NOMO-1 (cell line): ENCODE measurements at regions not wholly inside any gene's neighbourhood (a gene's known extent, or its start where the extent isn't known, plus 50 kb on each side); places are given as distances from the start of the nearest gene placed in this dataset.

Experiments used
- DNase-seq, 2 experiments: peaks; one replicate each; lab custom pipeline; 2025; ENCODE audit not compliant: unreplicated experiment in 2 of 2; lab: John Stamatoyannopoulos, UW

DNA sequence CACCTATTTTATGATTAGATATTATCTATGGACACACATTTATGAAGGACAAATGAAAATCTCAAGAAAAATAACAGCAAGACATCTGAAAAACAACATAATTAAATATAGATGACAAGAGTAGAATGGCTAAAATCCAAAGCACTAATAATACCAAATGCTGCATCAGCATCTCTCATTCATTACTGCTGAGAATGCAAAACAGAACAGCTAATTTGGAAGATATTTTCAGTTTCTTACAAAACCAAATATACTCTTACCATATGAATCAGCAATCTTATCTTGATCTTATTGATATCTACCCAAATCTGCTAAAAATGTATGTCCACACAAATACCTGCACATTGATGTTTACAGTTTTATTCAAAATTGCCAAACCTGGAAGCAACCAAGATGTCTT, 829.1 kb upstream of the MIR17HG start:
- no peak for DNase-seq

DNA sequence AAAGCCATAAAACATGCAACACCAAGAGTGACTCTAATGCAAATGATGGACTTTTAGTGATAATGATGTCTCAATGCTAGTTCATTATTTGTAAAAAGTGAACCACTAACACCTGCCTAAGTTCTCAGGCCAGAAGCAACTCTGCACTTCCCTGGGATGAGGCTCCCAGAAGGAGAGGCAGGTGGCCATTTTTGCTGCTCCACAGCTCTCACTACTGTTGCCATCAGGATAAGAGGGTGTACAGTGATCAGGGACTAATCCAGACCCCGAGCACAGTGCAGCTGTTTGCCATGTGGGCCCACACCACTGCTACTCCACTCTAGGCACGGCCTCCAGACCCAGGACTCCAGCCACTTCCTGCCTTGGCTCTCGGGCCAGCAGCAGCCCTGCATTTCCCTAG, 828.3 kb upstream of the MIR17HG start:
- DNase-seq: no peak

DNA sequence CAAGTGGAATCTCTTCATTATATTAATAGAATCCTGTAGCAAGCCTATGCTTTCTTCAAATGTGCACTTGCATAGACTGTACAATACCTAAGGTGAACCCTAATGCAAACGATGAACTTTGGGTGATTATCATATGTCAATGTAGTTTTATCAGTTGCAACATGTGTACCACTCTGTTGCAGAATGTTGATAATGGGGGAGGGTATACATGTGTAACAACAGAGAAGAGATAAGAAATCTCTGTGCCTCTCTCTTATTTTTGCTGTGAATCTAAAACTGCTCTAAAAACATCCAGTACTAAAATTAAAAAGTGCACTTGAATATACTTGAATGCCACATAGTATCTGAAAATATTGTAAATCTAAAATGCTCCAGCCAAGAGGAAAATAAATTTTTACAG, 820.8 kb upstream of the MIR17HG start:
- no peak for DNase-seq

DNA sequence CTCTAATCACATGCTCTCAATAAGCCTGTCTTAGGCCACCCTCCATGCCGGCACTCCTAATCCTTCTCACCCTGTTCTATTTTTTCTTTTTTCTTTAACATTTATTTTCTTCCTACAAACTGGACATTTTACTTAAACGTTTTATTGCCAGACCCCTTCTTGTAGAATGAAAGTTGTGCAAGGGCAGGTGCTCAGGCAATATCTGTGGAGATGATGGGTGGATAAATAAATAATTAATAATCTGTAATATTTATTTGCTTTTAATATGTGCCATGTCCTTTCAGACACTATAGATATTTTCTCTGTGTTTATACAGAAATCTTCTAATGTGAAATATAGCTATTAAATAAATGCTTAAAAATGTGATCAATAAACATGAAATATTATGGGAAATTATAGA, 815.7 kb upstream of the MIR17HG start:
- no peak for DNase-seq

DNA sequence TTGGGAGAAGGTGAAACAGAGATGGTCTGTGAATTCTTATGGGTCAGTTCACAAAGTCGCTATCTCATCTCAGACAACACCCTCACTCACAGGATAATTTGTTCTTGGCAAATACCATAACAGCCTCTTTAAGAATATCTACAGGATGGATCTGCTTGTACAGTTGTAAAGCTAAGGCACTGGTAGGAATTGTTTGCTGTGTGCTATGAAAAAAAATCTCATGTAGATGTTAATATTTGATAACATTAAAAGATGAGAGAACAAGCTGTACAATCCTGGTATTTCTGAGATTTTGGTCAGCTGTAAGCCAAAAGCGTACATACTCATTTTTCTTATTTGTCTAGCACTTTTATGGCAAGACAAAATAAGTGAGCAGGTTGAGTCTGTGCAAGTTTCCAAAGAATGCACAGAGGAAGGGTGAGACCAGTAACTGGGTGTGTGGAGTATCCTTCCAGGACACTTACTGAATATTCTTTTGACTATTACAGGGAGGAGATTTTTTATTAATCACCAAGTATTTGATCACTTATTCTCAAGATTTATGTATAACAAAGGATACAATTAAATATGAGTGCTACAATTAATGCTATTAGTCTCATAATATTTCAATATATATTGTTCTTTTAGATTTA, 814.5 kb upstream of the MIR17HG start:
- DNase-seq: no peak

DNA sequence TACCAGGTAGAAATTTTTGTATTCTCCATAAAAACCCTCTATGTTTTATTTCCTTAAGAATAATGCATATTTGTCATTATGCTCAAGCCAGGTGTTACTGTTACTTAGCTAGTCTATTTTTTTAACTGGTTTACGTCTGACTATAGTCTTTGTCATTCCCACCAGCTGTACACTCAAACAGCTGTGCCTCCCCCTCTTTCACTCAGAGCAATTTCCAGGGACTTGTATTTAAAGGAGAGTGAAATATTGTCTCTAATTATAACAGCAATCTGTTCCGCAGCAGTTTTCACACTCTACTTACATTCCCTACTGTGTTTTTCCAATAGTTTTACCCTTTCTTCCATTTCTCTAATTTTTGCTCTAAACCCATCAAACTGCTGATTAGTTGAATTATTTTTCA, 813.6 kb upstream of the MIR17HG start:
- no peak for DNase-seq

DNA sequence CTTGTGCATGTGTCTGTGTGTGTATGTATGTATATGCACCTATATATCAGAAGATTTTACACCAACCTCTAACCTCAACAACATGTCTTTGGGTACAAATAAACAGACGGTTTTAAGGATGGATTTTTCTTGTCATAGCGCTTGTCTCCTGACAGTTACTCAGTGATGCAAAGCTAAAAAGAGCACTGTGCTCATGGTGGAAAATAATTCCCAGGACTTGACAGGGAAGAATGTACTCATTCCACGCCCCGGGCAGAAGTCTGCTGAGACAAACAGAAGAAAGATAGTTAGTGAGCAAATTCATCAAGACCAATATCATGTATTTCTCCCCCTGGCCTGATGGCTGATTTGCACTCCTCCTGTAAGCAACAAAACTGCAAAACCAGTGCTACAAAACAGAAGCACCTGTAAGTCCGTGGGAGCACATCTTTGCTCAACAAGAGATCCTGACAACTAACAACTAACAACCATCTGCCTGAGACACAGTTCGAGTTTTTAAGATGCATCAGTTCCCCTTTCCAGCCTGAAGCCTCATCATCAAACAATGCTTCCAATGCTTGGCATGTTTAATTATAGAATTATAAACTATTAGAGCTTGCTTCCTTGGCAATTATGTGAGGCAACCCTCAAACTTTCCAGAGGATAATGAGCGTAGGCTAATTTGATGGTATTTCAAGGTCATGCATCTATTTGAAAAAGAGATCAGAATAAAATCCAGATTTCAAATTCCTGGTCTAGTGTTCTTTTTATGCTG, 812.7 kb upstream of the MIR17HG start:
- no peak for DNase-seq

DNA sequence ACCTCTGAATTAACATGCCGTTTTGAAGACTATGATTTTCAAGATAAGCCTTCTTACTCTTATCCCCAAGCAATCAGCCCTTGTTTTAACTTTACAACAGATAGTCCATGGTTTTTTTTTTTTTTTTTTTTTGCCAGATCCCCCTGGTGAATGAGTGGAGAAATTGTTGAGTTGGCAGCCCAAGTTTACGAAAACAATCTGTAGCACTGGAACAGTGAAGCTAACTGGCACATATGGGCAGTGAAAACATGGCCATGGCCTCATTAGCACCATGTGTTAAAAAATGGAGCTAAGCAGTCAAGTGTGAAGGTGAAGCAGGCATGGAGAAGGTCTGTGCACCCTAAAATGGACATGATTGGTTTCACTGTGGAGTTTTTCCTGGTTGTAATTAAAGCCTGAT, 812.1 kb upstream of the MIR17HG start:
- DNase-seq: no peak

DNA sequence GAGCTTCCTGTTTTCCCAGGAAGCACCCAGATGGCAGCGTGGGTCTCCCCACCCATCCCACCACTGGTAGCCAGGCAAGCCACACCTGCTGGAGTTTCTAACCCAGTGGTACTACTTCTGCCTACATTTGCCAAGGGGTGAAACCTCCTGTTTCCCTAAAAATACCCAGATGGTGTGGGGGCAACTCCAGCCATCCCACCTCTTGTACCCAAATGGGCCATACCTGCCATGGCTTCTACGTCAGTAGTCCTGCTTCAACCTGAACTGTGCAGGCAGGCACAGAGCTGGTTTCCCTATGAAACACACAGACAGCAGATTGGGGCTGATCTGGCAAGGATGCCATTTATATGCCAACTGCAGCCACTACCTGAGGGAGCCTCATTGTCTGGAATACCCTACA, 809.4 kb upstream of the MIR17HG start:
- no peak for DNase-seq

DNA sequence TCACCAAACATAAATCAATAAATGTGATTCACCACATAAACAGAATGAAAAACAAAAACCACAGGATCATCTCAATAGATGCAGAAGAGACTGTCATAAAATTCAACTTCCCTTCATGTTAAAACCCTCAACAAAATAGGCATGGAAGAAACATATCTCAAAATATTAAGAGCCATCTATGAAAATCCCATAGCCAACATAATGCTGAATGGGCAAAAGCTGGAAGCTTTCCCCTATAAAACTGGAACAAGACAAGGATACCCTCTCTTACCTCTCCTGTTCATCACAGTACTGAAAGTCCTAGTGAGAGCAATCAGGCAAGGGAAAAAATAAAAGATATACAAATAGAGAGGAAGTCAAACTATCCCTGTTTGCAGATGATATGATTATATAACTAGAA, 806.1 kb upstream of the MIR17HG start:
- DNase-seq: no peak

DNA sequence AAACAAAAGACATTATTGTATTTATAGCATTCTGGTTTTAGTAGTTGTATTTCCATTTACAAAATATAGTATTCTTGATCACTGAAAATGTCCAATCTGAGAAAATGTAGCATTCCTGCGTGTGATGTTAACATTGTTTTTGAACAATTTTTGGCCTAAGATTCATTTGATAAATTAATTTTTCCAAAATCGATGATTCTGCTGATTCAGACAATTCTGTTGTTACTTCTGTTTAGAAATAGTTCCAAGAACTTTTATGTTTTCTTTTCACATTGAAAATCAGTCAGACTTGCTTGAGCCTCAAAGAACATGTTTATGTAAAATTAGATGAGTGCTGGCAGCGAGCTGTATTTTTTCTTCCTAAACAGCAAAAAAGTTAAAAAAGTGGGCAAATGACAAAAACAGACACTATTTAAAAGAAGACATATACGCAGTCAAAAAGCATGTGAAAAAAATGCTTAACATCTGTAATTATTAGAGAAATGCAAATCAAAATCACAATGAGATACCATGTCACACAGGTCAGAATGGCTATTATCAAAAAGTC, 804.5 kb upstream of the MIR17HG start:
- DNase-seq: no peak

DNA sequence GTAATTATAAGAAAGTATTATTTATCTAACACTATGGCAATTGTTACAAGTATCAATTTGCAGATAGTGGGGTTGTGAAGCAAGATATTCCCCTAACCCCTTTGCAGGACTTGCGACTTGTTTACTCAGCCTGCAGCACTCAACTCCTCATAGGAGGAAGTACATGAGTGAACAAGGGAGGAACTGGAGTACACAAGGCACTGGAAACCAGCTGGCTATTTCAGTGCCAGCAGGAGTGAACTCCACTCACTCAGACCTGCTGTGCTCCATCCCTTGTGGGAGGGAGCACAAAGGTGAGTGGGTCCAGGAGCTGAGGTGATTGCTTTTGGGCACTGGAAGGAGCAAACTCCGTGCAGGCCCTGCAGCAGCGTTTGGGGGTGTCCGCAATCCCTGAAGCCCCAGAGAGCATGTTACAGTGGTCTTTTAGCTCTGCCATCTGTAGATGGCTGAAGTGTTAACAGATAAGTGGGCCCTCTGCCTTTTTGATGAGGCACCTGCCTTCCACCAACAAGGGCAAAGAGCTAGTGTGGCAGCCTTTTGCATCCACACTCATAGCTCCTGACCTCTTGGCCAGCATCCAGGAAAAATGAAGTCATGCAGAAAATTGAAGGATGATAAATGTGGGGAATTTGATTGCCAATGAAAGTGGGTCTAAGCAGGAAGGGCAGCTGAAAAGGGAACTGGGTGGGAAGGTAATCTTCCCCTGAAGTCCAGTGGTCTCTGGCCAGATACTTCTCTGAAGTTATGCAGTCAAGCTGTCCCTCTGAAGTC, 802.2 kb upstream of the MIR17HG start:
- no peak for DNase-seq

DNA sequence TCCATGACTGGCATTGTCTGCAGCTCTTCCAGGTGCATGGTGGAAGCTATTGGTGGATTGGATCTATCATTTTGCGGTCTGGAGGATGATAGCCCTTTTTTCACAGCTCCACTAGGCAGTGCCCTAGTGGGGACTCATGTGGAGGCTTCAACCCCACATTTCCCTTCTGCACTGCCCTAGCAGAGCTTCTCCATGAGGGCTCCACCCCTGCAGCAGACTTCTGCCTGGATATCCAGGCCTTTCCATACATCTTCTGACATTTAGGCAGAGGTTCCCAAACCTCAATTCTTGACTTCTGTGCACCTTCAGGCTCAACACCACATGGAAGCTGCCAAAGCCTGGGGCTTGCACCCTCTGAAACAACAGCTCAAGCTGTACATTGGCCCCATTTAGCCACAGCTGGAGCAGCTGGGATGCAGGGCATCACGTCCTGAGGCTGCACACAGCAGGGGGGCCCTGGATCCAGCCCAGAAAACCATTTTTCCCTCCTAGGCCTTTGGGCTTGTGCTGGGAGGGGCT, 800.2 kb upstream of the MIR17HG start:
- no peak for DNase-seq

DNA sequence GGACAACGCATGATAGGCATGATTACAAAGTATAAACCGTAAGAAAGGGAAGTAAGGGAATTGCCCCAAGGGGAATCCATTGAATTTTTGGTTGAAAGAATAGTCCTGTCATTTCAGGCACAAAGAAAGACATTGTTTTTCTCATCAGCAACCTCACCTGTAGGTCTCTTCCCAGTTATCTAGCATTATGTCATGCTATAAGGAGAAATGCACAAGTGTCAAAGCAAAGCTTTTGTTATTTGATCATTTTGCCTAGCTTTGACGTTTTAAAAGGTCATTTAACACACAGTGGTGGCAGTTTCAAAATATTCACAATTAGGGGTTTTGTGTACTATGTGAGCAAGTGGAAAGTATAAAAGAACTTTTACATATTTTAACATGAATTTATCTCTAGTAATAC, 796.2 kb upstream of the MIR17HG start:
- DNase-seq: no peak

DNA sequence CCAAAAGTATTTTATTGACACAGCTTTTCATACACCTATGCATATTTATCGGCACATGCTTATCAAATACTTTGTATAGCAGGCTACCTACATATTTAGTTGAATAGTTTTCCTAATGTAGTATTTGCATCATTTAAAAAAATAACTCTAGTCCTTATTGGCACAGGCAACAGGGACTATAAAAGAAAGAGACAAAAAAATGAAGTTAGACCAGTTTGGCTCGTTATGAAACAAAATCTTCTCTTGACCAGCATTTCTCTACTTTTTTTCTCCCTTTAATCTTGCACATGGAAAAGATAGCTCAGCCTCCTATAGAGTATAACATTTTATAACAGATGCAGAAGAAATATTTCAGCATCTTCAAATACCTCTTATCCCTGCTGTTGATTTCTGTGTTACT, 794.8 kb upstream of the MIR17HG start:
- no peak for DNase-seq

DNA sequence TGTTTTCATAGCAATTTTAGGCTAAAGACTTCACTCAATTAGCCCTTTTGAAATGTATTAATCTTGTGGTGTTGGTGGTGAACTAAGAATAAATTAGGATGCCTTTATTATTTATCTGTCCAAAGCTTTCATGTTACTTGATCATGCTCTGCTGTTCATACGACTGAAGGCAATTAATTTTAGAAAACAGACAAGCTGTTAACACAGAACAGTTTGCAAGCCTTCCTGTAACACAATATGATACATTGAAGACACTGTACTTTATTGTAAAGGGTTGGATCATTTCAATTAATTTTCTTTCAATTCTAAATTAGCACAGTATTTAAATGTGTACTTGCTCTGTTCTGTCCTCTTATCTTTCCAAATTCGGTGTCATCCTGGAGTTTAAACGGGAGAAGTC, 794.3 kb upstream of the MIR17HG start:
- DNase-seq: no peak

DNA sequence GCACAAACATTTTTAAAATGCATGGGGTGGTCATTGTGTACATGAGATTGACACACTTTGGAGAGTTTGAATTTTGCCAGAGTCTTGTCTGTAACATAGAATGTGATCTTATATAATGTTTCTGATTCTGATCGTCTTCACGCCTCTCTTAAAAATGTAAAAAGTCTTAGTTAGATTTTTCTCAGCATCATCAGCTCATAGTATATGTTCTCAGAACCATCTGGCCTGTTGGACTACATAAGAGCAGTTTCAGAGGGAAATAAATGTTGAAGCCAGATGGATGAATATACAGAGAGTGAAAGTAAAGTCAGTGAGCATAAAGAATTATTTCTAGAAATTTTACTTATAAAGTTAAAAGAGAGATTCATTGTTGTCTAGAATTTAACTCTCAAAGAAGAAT, 789.9 kb upstream of the MIR17HG start:
- DNase-seq: no peak

DNA sequence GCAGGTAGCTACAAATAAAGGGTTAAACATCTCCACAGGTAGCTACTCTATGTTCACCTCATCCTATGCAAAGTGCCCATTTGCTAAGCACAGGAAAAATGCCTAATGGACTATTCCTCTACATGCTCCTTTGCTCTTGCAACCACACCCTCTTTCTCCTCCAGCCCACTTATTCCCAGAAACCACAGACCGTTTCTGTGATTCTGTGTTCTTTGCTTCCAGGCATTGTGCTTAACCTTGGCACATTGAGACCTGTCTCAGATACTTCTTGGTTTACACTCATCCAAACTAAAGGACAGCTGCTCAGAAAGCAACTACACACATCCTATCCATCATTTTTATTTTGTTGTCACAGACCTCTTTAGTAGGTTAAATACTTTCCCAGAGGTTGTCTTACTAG, 785.0 kb upstream of the MIR17HG start:
- no peak for DNase-seq

DNA sequence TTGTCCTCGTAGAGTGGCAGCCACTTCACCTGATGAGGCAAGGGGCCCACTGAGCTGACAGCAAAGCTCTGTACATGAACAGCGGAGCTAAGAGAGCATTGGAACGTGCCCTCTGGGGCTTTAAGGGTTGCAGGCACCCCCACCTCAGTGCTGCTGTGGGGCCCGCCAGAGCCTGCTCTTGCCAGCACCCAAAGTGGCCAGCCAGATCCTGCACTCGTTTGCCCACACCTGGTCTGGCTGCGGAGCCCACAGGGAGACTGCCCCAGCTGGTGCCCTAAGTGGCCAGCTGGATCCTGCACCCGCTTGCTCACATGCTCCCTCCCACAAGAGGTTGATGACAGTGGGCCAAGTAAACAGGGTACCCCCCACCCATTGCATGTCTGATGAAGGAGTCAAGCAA, 783.4 kb upstream of the MIR17HG start:
- DNase-seq: no peak

DNA sequence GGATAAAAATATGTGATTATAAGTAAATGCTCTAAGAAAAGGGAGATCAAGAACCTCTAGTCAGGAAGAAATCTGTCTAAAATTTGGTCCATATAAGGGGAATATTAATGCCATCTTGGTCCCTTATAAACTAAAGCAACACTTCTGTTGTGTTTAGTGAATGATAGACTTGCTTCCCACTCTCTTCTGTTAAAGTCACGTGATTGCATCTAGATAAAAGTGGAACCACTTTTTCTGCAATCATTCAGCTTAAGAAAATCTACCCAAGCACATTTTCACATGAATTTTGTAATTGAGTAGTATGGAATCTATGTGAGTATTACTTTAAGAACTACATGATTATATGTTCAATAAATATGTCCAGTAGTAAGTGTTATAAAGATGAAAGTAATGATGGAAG, 782.9 kb upstream of the MIR17HG start:
- no peak for DNase-seq

DNA sequence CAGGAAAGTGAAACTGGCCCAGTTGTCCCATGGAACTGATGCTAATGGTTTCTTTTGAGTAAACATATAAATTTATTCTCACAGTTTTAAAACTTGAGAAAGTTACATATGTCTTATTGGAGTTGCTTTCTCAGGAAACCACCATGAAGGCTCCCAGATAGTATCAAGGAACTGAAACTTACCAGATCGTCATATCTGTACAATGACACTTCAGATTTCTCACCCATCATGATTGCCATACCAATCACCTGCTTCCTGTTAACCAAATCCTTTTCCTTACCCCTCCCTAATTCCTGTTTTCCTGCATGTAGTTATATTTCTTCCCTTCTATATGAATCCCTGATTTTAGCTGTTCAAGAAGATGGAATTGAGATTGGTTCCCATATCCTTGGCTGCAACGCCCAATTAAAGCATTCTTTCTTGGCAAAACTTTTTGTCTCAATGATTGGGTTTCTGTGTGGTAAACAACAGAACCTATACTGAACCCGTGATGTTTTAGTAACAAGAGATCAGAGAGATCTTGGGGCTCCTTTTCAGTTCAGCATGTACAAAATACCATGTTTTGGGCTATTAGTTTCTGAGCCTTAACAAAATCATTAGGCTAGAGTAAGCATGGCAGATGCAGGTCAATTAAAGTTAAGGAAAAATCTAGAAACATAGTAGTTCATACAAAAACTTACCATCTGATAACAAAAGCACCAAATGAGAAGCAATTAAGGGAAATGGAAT, 781.3 kb upstream of the MIR17HG start:
- peak in 1 of 2 experiments; percentile 29 for DNase-seq
